ENCODE measurements at regions not wholly inside any gene's neighbourhood (a gene's known extent, or its start where the extent isn't known, plus 50 kb on each side); places are given as distances from the start of the nearest gene placed in this dataset.

- CTCF ChIA-PET = no interaction called here
- no peak overlapping the region for H3K4me3 ChIP-seq (ENCODE audit: low read depth, low read length)
- POLR2A ChIA-PET = no interaction called here
- TF ChIP-seq CTCF (IDR thresholded peaks at IDR 0.05; ENCODE audit: insufficient read depth, low read length, missing control alignments) = no peak
- DNase-seq (ENCODE audit: low read depth, low spot score) = no peak
Observed at GRCh38 chr3:144059481-144059880, 87.9 kb downstream of the DIPK2A start.

DNA sequence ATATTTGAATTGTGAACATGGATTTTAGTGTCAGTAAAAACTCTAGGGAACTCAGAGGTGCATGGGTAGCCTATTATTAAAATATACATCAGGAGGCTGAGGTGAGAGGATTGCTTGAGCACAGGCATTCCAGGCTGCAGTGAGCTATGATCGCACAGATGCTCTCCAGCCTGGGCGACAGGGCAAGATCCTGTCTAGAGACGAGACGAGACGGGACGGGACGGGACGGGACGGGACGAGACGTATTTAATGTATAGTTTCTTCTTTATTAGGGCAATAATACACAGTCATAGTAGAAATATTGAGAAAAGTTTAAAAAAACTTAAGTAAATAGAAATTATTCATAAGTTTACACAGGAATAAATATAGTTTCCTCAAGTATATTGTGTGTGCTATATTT, 89.3 kb downstream of the DIPK2A start:
- ChIA-PET CTCF (no interaction called here), POLR2A (no interaction called here)
- DNase-seq (ENCODE audit: low read depth, low spot score) = no peak
- H3K4me3 ChIP-seq (ENCODE audit: low read depth, low read length) = no peak overlapping the region
- TF ChIP-seq CTCF (IDR thresholded peaks at IDR 0.05; ENCODE audit: insufficient read depth, low read length, missing control alignments) = no peak

- ChIA-PET POLR2A (no interaction called here), CTCF (no interaction called here)
- no peak overlapping the region for H3K4me3 ChIP-seq (ENCODE audit: low read depth, low read length)
- no peak for DNase-seq (ENCODE audit: low read depth, low spot score)
- TF ChIP-seq CTCF (IDR thresholded peaks at IDR 0.05; ENCODE audit: insufficient read depth, low read length, missing control alignments) = no peak
Observed at GRCh38 chr3:144063306-144063705, 91.7 kb downstream of the DIPK2A start.

DNA sequence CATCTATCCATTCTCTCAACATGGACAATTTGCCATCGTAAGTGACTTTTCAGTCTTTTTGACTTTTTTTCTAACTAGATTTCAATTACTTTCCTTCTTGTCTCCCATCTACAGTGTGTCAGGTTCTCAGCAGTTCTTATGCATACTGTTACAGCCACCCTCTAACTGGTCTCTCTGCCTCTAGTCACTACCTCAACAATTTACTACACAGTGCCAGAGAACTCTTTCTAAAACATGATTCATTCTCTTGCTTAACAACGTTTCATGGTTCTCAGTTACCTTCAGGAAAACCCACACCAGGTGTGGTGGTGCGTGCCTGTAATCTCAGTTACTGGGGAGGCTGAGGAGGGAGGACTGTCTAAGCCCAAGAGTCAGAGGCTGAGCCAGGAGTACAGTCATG, 95.4 kb downstream of the DIPK2A start:
- no peak overlapping the region for H3K4me3 ChIP-seq (ENCODE audit: low read depth, low read length)
- POLR2A ChIA-PET = no interaction called here
- CTCF ChIA-PET = no interaction called here
- DNase-seq (ENCODE audit: low read depth, low spot score) = no peak
- no peak for TF ChIP-seq CTCF (IDR thresholded peaks at IDR 0.05; ENCODE audit: insufficient read depth, low read length, missing control alignments)

- DNase-seq (ENCODE audit: low read depth, low spot score) = no peak
- ChIA-PET CTCF (no interaction called here), POLR2A (no interaction called here)
- TF ChIP-seq CTCF (IDR thresholded peaks at IDR 0.05; ENCODE audit: insufficient read depth, low read length, missing control alignments) = no peak
- no peak overlapping the region for H3K4me3 ChIP-seq (ENCODE audit: low read depth, low read length)
Observed at GRCh38 chr3:144073698-144074097, 102.1 kb downstream of the DIPK2A start.

GRCh38 chr3:144079634-144080033, 108.0 kb downstream of the DIPK2A start:
- no peak for DNase-seq (ENCODE audit: low read depth, low spot score)
- no peak overlapping the region for H3K4me3 ChIP-seq (ENCODE audit: low read depth, low read length)
- ChIA-PET POLR2A (no interaction called here), CTCF (no interaction called here)
- TF ChIP-seq CTCF (IDR thresholded peaks at IDR 0.05; ENCODE audit: insufficient read depth, low read length, missing control alignments) = no peak

All from AG04449 (cell line).